Naive thymus-derived CD4-positive, alpha-beta T cell (primary cell): ENCODE measurements at regions not wholly inside any gene's neighbourhood (a gene's known extent, or its start where the extent isn't known, plus 50 kb on each side); places are given as distances from the start of the nearest gene placed in this dataset.
"Not testable (repeated sequence)": the region's sequence is repeated elsewhere in the genome, so short reads cannot be mapped to it uniquely, and the experiment has no call there.

Source experiments
- ATAC-seq: fragments of 150-1000 bp; cut with Tn5 transposase; 2 replicates; pipeline ENCODE4 v1.10.0; 2021; ENCODE audit warnings: mild to moderate bottlenecking, moderate library complexity
- CTCF ChIA-PET: fragments of 350-600 bp; sonication (Branson Sonifier 250); formaldehyde crosslinking; loops from one replicate; lab custom pipeline; 2021; ENCODE audit warnings: antibody characterized with exemption; lab: Charles Lee
- POLR2A ChIA-PET: fragments of 350-600 bp; sonication (Branson Sonifier 250); formaldehyde crosslinking; loops from one replicate; lab custom pipeline; 2021; ENCODE audit warnings: antibody characterized with exemption, inconsistent platforms; lab: Charles Lee
- DNase-seq, 9 donors: peaks; one replicate each; pipeline versions ENCODE4 v3.0.0 to v3.0.0-alpha.2; 2020 to 2022; ENCODE audit warnings: mixed read lengths in 1 of 9
- H3K27ac ChIP-seq: one replicate; pipeline ENCODE4 v1.7.0; 2013; ENCODE audit warnings: mild to moderate bottlenecking, low read depth, low read length, moderate library complexity
- H3K27me3 ChIP-seq, 2 donors: one replicate each; pipeline ENCODE4 v1.7.0; 2013; ENCODE audit warnings: low read length in 2 of 2, mild to moderate bottlenecking in 2 of 2, moderate library complexity in 2 of 2; ENCODE audit not compliant: control insufficient read depth in 2 of 2, insufficient read depth in 2 of 2
- H3K36me3 ChIP-seq, 3 experiments: 1 replicate in 2 of 3; 2 replicates in 1 of 3; pipeline ENCODE4 v1.7.0; 2013; ENCODE audit warnings: low read length in 3 of 3, mild to moderate bottlenecking in 3 of 3, moderate library complexity in 1 of 3; ENCODE audit not compliant: insufficient read depth in 3 of 3, control insufficient read depth in 2 of 3
- H3K4me1 ChIP-seq, 2 donors: one replicate each; pipeline ENCODE4 v1.7.0; 2013; ENCODE audit warnings: low read length in 2 of 2, mild to moderate bottlenecking in 2 of 2, moderate library complexity in 1 of 2; ENCODE audit not compliant: control insufficient read depth in 2 of 2, insufficient read depth in 2 of 2
- H3K4me3 ChIP-seq: 2 replicates; pipeline ENCODE4 v1.7.0; 2013; ENCODE audit warnings: mild to moderate bottlenecking, low read length
- H3K9me3 ChIP-seq, 3 experiments: 1 replicate in 2 of 3; 2 replicates in 1 of 3; pipeline ENCODE4 v1.7.0; 2013; ENCODE audit warnings: low read length in 3 of 3; ENCODE audit not compliant: control insufficient read depth in 2 of 3
- H3K27ac Mint-ChIP-seq, 9 donors: one replicate each; pipeline ENCODE4 v1.8.0; 2020 to 2022; ENCODE audit warnings: mixed read lengths in 9 of 9, mild to moderate bottlenecking in 8 of 9, moderate library complexity in 5 of 9, inconsistent platforms in 2 of 9
- H3K27me3 Mint-ChIP-seq, 5 donors: one replicate each; pipeline ENCODE4 v1.8.0; 2021 to 2022; ENCODE audit warnings: mixed read lengths in 5 of 5, mild to moderate bottlenecking in 1 of 5
- H3K36me3 Mint-ChIP-seq, 5 donors: one replicate each; pipeline ENCODE4 v1.8.0; 2020 to 2022; ENCODE audit warnings: mixed read lengths in 5 of 5, mild to moderate bottlenecking in 3 of 5, inconsistent platforms in 1 of 5
- H3K4me1 Mint-ChIP-seq, 7 donors: one replicate each; pipeline ENCODE4 v1.8.0; 2020 to 2022; ENCODE audit warnings: mixed read lengths in 7 of 7, mild to moderate bottlenecking in 3 of 7, inconsistent platforms in 1 of 7
- H3K4me3 Mint-ChIP-seq, 10 donors: one replicate each; pipeline ENCODE4 v1.8.0; 2020 to 2022; ENCODE audit warnings: mild to moderate bottlenecking in 10 of 10, mixed read lengths in 10 of 10, moderate library complexity in 6 of 10, inconsistent platforms in 2 of 10
- H3K9me3 Mint-ChIP-seq, 11 donors: one replicate each; pipeline ENCODE4 v1.8.0; 2020 to 2022; ENCODE audit warnings: mixed read lengths in 11 of 11, mild to moderate bottlenecking in 4 of 11, inconsistent platforms in 1 of 11, moderate library complexity in 1 of 11
- intact Hi-C, 2 donors: fragments of 100-400 bp; cut with micrococcal nuclease; formaldehyde crosslinking; loops; one replicate each; pipeline ENCODE4 v1.15.1; 2023

DNA sequence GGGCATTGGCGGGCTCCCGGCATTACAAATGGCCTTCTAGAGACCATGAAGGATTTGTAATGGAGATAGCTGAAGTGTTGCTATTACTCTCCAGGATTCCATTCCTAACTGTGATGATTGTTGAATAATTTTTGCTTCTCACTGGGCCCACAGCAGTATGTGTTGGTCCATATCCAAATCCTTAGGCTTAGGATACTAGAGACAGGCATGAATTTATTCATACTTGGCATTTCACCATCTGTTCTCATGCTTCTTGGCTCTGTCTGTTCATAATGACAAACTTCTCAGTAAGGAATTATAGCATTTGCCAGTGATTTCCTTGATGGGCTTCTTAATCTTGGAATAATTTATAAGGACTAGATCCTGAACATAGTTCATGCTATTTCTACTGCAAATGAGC is 832.9 kb downstream of the C12orf50 start:
- H3K9me3 Mint-ChIP-seq: peaks cover 0 to 8% (median 0%) of the 10 kb centered on the region in 11 donors
- Histone ChIP-seq H3K4me3 (no peak overlapping the region), H3K4me1 (no peaks in the 10 kb centered on the region), H3K36me3 (no peaks in the 10 kb centered on the region), H3K27me3 (no peaks in the 10 kb centered on the region), H3K9me3 (no peaks in the 10 kb centered on the region), H3K27ac (no peak overlapping the region)
- ATAC-seq (no peak), DNase-seq (no peak)
- H3K36me3 Mint-ChIP-seq: no peaks in the 10 kb centered on the region
- H3K27me3 Mint-ChIP-seq: no peaks in the 10 kb centered on the region
- H3K4me3 Mint-ChIP-seq: no peak overlapping the region
- intact Hi-C loops: no loop called here
- ChIA-PET POLR2A (no interaction called here), CTCF (no interaction called here)
- no peaks in the 10 kb centered on the region for H3K4me1 Mint-ChIP-seq
- no peak overlapping the region for H3K27ac Mint-ChIP-seq

DNA sequence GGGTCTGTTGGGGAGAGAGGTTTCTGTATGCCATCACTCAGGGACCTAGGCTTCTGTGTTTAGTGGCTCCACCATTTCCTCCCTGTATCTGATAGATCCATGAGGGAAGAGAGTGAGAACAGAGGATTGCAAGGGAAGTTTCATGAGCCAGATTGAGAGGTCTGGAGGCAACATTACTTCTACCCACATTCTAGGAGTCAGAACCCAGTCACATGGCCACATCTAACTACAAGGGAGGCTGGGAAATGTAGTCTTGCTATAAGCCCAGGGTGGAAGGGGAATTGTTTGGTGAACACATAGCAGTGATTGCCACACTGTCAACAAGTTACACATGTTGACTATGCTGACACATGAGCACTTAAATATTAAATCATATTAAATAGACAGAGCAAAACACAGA is 834.8 kb downstream of the C12orf50 start:
- H3K4me1 Mint-ChIP-seq, DNase-seq, H3K36me3 ChIP-seq, H3K27ac ChIP-seq, H3K27ac Mint-ChIP-seq, intact Hi-C loops, H3K4me3 ChIP-seq, CTCF ChIA-PET, H3K4me3 Mint-ChIP-seq, H3K27me3 ChIP-seq, H3K27me3 Mint-ChIP-seq, H3K36me3 Mint-ChIP-seq, H3K9me3 Mint-ChIP-seq, H3K9me3 ChIP-seq, POLR2A ChIA-PET, H3K4me1 ChIP-seq, ATAC-seq: not testable (repeated sequence)

DNA sequence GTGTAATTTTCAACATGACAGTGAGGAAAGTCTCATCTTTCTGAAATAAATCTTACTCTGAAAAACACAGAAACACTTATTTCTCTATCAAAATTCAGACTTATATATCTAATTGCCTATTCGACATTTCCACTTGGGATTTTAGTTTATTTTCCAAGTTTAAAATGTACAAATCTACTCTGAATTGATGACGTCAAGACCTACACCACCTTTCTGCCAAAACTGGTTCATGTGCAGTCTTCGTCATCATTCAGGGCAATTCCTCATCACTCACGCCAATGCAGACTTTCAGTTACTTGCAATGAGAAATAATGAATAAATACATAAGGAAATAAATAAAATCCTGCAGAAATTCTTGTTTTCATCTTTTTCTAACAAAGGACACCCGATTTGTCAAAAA is 843.8 kb downstream of the C12orf50 start:
- H3K36me3 ChIP-seq: no peaks in the 10 kb centered on the region
- Mint-ChIP-seq H3K27me3 (no peaks in the 10 kb centered on the region), H3K36me3 (no peaks in the 10 kb centered on the region), H3K27ac (no peak overlapping the region), H3K4me3 (no peak overlapping the region), H3K9me3 (peaks cover 0 to 11% (median 3%) of the 10 kb centered on the region in 11 donors), H3K4me1 (peaks cover 0 to 1% (median 0%) of the 10 kb centered on the region in 7 donors)
- no peaks in the 10 kb centered on the region for H3K27me3 ChIP-seq
- ChIA-PET CTCF (no interaction called here), POLR2A (no interaction called here)
- H3K9me3 ChIP-seq: no peaks in the 10 kb centered on the region
- no peaks in the 10 kb centered on the region for H3K4me1 ChIP-seq
- intact Hi-C loops: no loop called here
- no peak overlapping the region for H3K27ac ChIP-seq
- DNase-seq (no peak), ATAC-seq (no peak)
- no peak overlapping the region for H3K4me3 ChIP-seq

DNA sequence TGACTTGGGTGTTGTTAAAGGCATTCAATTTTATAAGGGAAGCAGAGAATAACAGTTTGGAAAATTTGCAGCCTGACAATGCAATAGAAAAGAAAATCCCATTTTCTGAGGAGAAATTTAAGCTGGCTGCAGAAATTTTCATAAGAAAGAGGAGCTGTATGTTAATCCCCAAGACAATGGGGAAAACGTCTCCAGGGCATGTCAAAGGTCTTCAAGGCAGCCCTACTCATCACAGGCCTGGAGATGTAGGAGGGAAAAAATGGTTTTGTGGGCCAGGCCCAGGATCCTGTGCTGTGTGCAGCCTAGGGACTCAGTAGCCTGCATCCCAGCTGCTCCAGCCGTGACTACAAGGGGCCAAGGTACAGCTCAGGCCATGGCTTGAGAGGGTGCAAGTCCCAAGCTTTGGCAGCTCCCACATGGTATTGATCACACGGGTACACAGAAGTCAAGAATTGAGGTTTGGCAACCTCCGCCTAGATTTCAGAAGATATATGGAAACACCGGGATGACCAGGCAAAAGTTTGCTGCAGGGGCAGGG is 846.4 kb downstream of the C12orf50 start:
- Mint-ChIP-seq H3K9me3 (peaks cover 0 to 11% (median 4%) of the 10 kb centered on the region in 11 donors), H3K27me3 (no peaks in the 10 kb centered on the region), H3K4me1 (no peaks in the 10 kb centered on the region), H3K4me3 (no peak overlapping the region), H3K36me3 (no peaks in the 10 kb centered on the region), H3K27ac (no peak overlapping the region)
- ChIA-PET POLR2A (no interaction called here), CTCF (no interaction called here)
- no peak for ATAC-seq
- no peaks in the 10 kb centered on the region for H3K9me3 ChIP-seq
- no peaks in the 10 kb centered on the region for H3K36me3 ChIP-seq
- H3K4me3 ChIP-seq: no peak overlapping the region
- no peaks in the 10 kb centered on the region for H3K27me3 ChIP-seq
- intact Hi-C loops: no loop called here
- H3K4me1 ChIP-seq: no peaks in the 10 kb centered on the region
- no peak for DNase-seq
- no peak overlapping the region for H3K27ac ChIP-seq

DNA sequence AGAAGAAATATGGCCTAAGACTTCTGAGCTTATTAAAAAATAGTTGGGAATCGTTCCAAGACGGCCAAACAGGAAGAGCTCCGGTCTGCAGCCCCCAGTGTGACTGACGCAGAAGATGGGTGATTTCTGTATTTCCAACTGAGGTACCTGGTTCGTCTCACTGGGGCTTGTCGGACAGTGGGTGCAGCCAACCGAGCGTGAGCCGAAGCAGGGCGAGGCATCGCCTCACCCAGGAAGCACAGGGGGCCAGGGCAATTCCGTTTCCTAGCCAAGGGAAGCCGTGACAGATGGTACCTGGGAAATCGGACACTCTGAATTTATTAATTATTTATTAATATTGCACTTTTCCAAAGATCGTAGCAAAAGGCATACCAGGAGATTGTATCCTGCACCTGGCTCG is 857.8 kb downstream of the C12orf50 start:
- Mint-ChIP-seq H3K27ac (no peak overlapping the region), H3K4me3 (no peak overlapping the region), H3K4me1 (no peaks in the 10 kb centered on the region), H3K9me3 (peaks cover 6 to 30% (median 17%) of the 10 kb centered on the region in 11 donors), H3K27me3 (no peaks in the 10 kb centered on the region), H3K36me3 (peaks cover 0 to 8% (median 0%) of the 10 kb centered on the region in 5 donors)
- Histone ChIP-seq H3K36me3 (no peaks in the 10 kb centered on the region), H3K4me1 (no peaks in the 10 kb centered on the region), H3K27me3 (no peaks in the 10 kb centered on the region), H3K9me3 (no peaks in the 10 kb centered on the region), H3K27ac (no peak overlapping the region), H3K4me3 (no peak overlapping the region)
- ChIA-PET CTCF (no interaction called here), POLR2A (no interaction called here)
- ATAC-seq (no peak), DNase-seq (no peak)
- intact Hi-C loops: no loop called here

DNA sequence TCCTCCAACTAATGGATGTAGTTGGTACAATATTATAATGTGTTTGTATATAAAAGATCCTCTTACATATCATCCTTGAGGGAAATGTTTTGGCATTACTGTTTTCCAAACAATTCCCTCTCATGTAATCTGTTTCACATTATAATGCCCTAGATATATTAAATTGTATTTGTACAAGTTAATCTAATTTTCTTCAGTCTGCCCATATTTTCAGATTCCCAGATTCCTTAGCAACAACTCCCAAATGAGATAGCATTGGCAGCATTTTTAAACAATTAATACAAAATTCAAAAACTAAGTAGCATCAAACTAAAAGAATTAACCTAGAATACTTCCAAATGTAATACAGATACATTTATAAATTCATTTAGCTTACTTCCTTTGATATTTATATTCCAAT is 860.2 kb downstream of the C12orf50 start:
- Mint-ChIP-seq H3K27me3 (no peaks in the 10 kb centered on the region), H3K4me3 (no peak overlapping the region), H3K9me3 (peaks cover 1 to 30% (median 17%) of the 10 kb centered on the region in 11 donors), H3K36me3 (peaks cover 0 to 8% (median 0%) of the 10 kb centered on the region in 5 donors), H3K4me1 (no peaks in the 10 kb centered on the region), H3K27ac (no peak overlapping the region)
- no peak for ATAC-seq
- H3K27me3 ChIP-seq: no peaks in the 10 kb centered on the region
- POLR2A ChIA-PET: no interaction called here
- intact Hi-C loops: no loop called here
- CTCF ChIA-PET: no interaction called here
- no peaks in the 10 kb centered on the region for H3K4me1 ChIP-seq
- no peak overlapping the region for H3K27ac ChIP-seq
- H3K36me3 ChIP-seq: no peaks in the 10 kb centered on the region
- no peak overlapping the region for H3K4me3 ChIP-seq
- DNase-seq: no peak
- H3K9me3 ChIP-seq: no peaks in the 10 kb centered on the region

DNA sequence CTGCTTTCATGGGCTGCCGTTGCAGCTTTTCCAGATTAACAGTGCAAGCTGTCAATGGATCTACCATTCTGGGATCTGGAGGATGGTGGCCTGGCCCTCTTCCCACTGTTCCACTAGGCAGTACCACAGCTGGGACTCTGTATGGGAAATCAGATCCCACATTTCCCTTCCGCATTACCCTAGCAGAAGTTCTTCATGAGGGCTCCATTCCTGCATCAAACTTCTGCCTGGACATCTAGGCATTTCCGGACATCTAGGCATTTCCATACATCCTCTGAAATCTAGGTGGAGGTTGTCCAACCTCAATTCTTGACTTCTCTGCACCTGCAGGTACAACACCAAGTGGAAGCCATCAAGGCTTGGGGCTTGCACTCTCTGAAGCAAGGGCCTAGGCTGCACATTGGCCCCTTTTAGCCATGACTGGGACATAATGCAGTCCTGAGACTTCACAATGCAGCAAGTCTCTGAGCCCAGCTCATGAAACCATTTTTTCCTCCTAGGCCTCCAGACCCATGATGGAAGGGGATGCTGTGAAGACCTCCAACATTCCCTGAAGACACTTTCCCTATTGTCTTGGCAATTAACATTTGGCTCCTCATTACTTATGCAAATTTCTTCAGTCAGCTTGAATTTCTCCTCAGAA is 863.3 kb downstream of the C12orf50 start:
- Histone ChIP-seq H3K4me1 (no peaks in the 10 kb centered on the region), H3K27ac (no peak overlapping the region), H3K4me3 (no peak overlapping the region), H3K9me3 (no peaks in the 10 kb centered on the region), H3K27me3 (no peaks in the 10 kb centered on the region), H3K36me3 (no peaks in the 10 kb centered on the region)
- no peaks in the 10 kb centered on the region for H3K4me1 Mint-ChIP-seq
- CTCF ChIA-PET: no interaction called here
- H3K4me3 Mint-ChIP-seq: no peak overlapping the region
- intact Hi-C loops: no loop called here
- POLR2A ChIA-PET: no interaction called here
- peaks cover 1 to 28% (median 15%) of the 10 kb centered on the region in 11 donors for H3K9me3 Mint-ChIP-seq
- no peak for DNase-seq
- ATAC-seq: no peak
- H3K36me3 Mint-ChIP-seq: peaks cover 0 to 5% (median 0%) of the 10 kb centered on the region in 5 donors
- H3K27ac Mint-ChIP-seq: no peak overlapping the region
- no peaks in the 10 kb centered on the region for H3K27me3 Mint-ChIP-seq
